ENCODE measurements at regions not wholly inside any gene's neighbourhood (a gene's known extent, or its start where the extent isn't known, plus 50 kb on each side); places are given as distances from the start of the nearest gene placed in this dataset.

- no peak for DNase-seq
These were observed 609.5 kb downstream of the EPHA4 start for GRCh38 chr2:220962556-220962955.

GRCh38 chr2:220963076-220963475 is 609.0 kb downstream of the EPHA4 start:
- no peak for DNase-seq

GRCh38 chr2:220963930-220964329 is 608.2 kb downstream of the EPHA4 start:
- no peak for DNase-seq

- DNase-seq, result no peak
These were observed 605.5 kb downstream of the EPHA4 start for GRCh38 chr2:220966636-220967035.

GRCh38 chr2:220969348-220969747 is 602.8 kb downstream of the EPHA4 start:
- no peak for DNase-seq

GRCh38 chr2:220980966-220981675 is 591.0 kb downstream of the EPHA4 start:
- no peak for DNase-seq

- no peak for DNase-seq
These were observed 590.2 kb downstream of the EPHA4 start for GRCh38 chr2:220981926-220982325.

- no peak for DNase-seq
These were observed 586.5 kb downstream of the EPHA4 start for GRCh38 chr2:220985561-220985960.

- DNase-seq, result no peak
These were observed 584.3 kb downstream of the EPHA4 start for GRCh38 chr2:220987839-220988238.

- no peak for DNase-seq
These were observed 580.1 kb downstream of the EPHA4 start for GRCh38 chr2:220991972-220992371.

GRCh38 chr2:220994846-220995245 is 577.3 kb downstream of the EPHA4 start:
- no peak for DNase-seq

GRCh38 chr2:220995581-220995980 is 576.5 kb downstream of the EPHA4 start:
- no peak for DNase-seq

GRCh38 chr2:220998156-220998555 is 573.9 kb downstream of the EPHA4 start:
- no peak for DNase-seq

- no peak for DNase-seq
These were observed 572.7 kb downstream of the EPHA4 start for GRCh38 chr2:220999356-220999755.

- DNase-seq, result no peak
These were observed 570.7 kb downstream of the EPHA4 start for GRCh38 chr2:221001381-221001801.

- no peak for DNase-seq
These were observed 569.9 kb downstream of the EPHA4 start for GRCh38 chr2:221002101-221002685.

- no peak for DNase-seq
These were observed 566.8 kb downstream of the EPHA4 start for GRCh38 chr2:221005338-221005737.

- no peak for DNase-seq
These were observed 566.0 kb downstream of the EPHA4 start for GRCh38 chr2:221006084-221006483.

- no peak for DNase-seq
These were observed 555.6 kb downstream of the EPHA4 start for GRCh38 chr2:221016551-221016950.

- DNase-seq, result no peak
These were observed 553.8 kb downstream of the EPHA4 start for GRCh38 chr2:221018262-221018661.

GRCh38 chr2:221019668-221020067 is 552.4 kb downstream of the EPHA4 start:
- DNase-seq, result no peak

GRCh38 chr2:221022554-221022953 is 549.5 kb downstream of the EPHA4 start:
- no peak for DNase-seq

- no peak for DNase-seq
These were observed 546.7 kb downstream of the EPHA4 start for GRCh38 chr2:221025398-221025797.

GRCh38 chr2:221034026-221034701 is 537.9 kb downstream of the EPHA4 start:
- no peak for DNase-seq
